Tibial nerve (tissue), 4 donors: ENCODE measurements at regions not wholly inside any gene's neighbourhood (a gene's known extent, or its start where the extent isn't known, plus 50 kb on each side); places are given as distances from the start of the nearest gene placed in this dataset.

Experiments used
- CTCF ChIP-seq, 5 experiments: fragments of 200-600 bp in 3 of 5; fragments of 450-650 bp in 2 of 5; sonication (generic) in 3 of 5; IDR thresholded peaks; one replicate each; pipeline ENCODE4 v1.5.1; 2016 to 2019; ENCODE audit warnings: antibody characterized with exemption in 5 of 5, mild to moderate bottlenecking in 3 of 5, moderate library complexity in 2 of 5
- EP300 ChIP-seq, 2 donors: sonication (generic); formaldehyde crosslinking; IDR thresholded peaks; one replicate each; pipeline ENCODE4 v1.6.1; 2017; ENCODE audit warnings: antibody characterized with exemption in 2 of 2, mild to moderate bottlenecking in 1 of 2
- POLR2A ChIP-seq, 2 donors: fragments of 450-650 bp; IDR thresholded peaks; one replicate each; pipeline ENCODE4 v1.6.1; 2017; ENCODE audit warnings: antibody characterized with exemption in 2 of 2, mild to moderate bottlenecking in 2 of 2, moderate library complexity in 2 of 2

GRCh38 chr9:73806876-73807275, 655.2 kb downstream of the ANXA1 start:
- no peak for TF ChIP-seq CTCF (IDR thresholded peaks at IDR 0.05)
- TF ChIP-seq POLR2A (IDR thresholded peaks at IDR 0.05) = no peak
- no peak for TF ChIP-seq EP300 (IDR thresholded peaks at IDR 0.05)
